HG03442 (cell line): ENCODE measurements at regions not wholly inside any gene's neighbourhood (a gene's known extent, or its start where the extent isn't known, plus 50 kb on each side); places are given as distances from the start of the nearest gene placed in this dataset.

Source experiments
- ATAC-seq: cut with Tn5 transposase; IDR thresholded peaks from one replicate; pipeline ENCODE4 v1.9.1; 2021; ENCODE audit warnings: mild to moderate bottlenecking, moderate library complexity; ENCODE audit not compliant: unreplicated experiment

DNA sequence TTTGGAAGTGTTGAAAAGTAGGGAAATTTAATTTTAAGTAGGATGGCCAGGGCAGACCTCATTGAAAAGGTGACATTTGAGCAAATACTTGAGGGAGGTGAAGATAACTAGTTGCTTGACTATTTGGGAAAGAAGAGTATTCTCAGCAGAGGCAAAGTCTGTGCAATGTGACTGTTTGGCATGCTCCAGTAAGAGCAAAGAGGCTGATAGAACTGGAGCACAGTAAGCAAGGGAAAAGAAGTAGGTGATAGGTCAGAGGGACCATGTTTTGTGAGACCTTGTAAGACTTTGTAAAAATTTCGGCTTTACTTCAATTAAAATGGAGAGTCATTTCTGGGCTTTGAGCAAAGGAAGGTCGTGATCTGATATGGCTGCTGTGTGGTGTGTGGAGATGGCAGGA, 335.8 kb downstream of the ZIC1 start:
- ATAC-seq, result no peak

- no peak for ATAC-seq
These were observed 346.1 kb downstream of the ZIC1 start for GRCh38 chr3:147755310-147755709.

GRCh38 chr3:147756476-147756875, 347.3 kb downstream of the ZIC1 start:
- ATAC-seq, result no peak

GRCh38 chr3:147757866-147758265, 348.7 kb downstream of the ZIC1 start:
- no peak for ATAC-seq

DNA sequence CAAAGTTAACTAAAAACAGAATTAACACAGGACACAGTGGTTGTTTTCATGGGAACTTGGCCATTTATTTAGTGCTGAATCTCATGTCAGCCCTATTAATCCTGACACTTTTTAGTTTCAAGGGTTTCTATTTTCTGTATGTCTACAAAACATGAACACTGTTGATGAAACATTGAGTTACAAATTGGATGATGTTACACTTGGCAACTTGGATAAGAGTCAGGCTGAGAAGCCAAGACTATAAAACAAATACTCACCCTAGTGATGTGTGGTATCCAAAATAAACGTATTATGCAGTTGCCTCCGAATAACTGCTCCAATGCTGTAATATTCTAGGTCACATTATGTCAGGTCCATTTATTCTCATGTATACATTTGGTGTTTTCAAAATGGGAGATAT, 349.6 kb downstream of the ZIC1 start:
- ATAC-seq, result no peak

DNA sequence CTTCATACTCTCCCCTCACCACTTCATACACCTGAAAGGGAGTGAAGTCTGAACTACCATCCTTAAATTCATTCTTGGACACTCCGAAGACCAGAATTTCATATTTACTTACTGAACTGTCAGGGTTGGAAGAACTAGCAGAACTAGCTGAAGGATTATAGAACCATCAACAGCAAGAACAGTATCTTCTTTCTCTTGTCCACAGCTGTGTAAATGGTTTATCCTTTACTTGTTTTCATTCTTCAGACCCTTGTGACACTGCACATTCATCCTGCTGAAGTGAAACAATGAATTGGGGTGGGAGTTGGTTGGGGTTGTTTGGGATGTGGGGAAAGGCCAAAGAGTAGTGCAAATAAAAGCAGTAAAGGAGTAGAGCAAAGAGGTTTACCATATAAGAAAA, 350.9 kb downstream of the ZIC1 start:
- ATAC-seq, result no peak

GRCh38 chr3:147760941-147761340, 351.8 kb downstream of the ZIC1 start:
- ATAC-seq, result no peak

- ATAC-seq, result no peak
These were observed 364.0 kb downstream of the ZIC1 start for GRCh38 chr3:147773116-147773630.

- no peak for ATAC-seq
These were observed 366.2 kb downstream of the ZIC1 start for GRCh38 chr3:147775411-147775810.

- no peak for ATAC-seq
These were observed 366.8 kb downstream of the ZIC1 start for GRCh38 chr3:147775816-147776530.

DNA sequence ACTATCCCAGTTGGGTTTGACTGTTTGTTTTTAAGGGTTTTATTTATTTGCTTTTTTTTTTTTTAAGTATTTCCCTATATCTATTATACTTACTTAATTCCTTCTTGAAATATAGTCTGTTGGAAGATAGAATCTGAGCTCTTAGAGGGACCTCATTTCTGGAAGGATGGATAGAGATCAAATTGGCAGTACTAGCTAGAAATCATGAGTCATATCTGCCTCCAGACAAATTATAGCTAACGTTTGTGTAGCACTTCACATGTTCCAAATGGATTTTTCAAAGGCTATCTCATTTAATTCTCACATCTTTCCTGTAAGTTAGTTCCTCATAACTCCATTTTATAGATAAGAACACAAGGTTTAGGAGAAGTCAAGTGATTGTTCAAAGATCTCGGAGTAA, 384.7 kb downstream of the ZIC1 start:
- ATAC-seq, result no peak

DNA sequence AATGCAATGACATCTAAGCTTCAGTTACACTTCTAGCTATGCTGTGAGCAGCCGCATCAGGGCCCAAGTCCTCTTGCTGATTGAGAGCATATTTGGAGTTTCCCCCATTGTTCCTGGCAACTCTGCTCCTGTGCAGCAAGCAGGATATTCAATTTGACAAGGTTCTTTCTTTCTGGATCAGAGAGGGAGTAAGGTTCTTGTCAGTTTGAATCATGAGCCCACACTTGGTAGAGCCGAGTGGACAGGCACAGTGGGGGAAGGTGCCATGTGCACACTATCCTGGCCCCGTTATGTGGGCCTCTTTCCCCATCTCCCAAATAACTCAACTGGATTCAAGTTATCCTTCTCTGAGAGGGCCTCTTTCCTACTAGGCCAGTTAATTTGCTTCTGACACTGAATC, 385.4 kb downstream of the ZIC1 start:
- no peak for ATAC-seq

DNA sequence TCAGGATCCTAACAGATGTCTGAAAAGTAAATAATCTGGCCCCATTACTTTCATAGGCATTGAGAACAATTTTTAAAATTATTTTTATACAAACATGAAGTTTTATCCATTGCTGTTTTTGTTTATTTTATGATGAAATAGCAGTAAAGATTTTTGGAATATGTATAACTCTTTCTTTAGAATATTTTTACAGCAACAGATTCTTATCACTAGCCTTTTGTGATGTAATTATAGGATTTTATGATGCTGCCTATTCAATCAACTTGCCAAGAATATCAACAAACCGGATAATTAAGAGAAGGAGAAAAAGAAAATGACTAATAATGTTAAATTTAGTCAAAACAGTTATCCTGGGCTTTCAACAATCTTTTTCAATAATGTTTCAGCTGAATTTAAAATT, 386.3 kb downstream of the ZIC1 start:
- no peak for ATAC-seq

DNA sequence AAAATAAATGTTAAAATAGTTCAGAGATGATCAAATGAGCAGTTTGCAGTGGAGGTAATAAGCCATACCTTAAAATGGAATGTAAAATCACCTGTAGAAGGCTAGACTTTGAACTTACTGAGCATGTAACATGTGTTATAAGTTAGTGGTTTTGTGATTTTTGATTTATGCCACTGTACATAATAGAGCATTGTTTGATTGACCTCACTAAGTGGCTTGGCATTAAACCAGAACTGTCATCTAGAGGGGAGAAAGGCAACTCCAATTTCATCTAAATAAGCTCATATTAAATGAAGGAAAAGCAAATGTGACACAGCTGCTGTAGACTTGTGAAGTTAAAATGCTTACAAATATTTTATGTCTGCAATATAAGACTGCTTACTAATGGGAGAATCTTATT, 387.9 kb downstream of the ZIC1 start:
- ATAC-seq, result no peak

DNA sequence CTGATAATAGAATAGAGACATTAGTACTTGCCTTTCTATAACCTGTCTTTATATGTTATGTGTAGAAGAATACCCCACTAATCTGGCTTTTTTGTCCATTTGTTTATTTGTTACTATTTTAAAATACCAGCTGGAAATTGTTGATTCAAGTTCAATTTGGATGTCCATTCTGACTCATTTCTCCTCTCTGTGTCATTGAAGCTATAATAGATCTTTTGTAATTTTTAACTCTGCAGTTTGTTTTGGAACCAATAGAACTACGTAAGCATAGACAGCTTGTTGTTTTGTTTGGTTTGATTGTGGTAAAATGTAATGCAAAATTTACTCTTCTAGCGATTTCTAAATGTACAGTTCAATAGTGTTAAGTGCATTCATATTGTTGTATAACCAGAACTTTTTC, 390.4 kb downstream of the ZIC1 start:
- ATAC-seq, result no peak

DNA sequence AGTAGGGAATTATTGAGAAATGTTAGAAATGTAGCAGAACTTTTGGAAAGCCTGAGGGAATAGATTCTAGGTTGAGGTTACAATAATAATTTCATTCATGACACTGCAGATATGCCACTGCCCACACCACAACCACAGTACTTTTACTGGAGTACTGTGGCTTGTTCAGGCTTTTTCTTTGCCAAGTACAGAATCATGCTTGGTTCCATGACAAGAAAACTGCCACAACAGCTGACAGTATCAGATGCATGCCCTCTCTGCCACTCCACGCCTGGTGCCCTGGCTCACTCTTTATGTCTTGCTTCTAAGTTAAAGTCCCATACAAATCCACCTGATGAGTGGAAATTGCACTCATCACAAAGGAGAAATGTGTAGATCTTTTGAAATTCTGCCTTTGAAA, 398.6 kb downstream of the ZIC1 start:
- no peak for ATAC-seq

DNA sequence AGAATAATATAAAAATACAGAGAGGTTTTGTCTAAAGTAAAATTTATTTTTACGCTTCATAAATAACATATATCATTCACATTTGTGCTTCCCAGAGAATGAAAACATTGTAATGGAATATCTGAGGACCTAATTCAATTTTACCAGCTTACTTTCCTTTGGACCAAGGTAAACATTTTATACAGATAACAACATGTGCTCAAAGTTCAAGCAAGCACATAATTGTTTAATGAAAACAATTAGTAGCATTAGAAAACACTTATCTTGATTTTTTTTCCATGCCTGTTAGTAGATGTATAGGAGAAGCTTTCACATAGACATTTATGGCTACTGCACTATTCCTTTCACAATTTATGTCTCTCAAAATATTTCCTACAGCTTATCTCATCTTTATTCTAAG, 400.0 kb downstream of the ZIC1 start:
- ATAC-seq, result no peak

GRCh38 chr3:147812186-147812911, 403.2 kb downstream of the ZIC1 start:
- ATAC-seq, result no peak

- ATAC-seq, result no peak
These were observed 404.1 kb downstream of the ZIC1 start for GRCh38 chr3:147813256-147813655.

DNA sequence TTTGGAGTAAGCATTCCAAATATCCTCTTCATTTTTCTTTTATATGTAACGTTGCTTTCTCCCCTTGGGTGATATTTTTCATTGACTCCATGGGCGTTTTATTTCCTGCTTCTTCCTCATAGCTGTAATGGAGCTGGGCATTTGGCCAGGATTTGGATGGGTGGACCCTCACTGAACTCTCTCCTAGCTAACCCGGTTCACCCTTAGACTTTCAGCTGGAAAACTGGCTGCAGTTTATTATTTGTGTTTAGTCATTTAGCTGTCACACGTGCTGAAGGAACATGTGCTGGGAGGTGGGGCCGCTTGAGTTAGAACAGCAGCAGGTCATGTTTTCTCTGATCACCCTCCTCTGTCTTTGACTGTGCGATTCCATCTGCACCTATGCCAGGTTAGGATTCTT, 407.6 kb downstream of the ZIC1 start:
- no peak for ATAC-seq

DNA sequence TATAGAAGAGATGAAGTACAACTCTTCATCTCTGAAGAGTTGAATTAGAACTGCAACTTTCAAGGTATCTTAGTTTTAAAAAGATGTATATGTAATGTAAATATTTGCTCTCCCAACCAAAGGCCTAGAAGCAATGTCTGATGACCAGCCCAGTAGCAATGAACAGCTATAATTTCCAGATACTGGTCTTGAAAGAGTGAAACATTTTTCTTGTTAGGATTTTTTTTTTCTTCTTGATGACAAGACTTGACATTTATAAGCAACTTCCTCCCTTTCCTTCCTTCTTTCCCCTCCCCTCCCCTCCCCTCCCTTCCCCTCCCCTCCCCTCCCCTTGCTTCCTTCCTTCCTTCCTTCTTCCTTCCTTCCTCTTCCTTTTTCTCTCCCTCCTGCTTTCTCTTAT, 423.4 kb downstream of the ZIC1 start:
- ATAC-seq, result no peak

- no peak for ATAC-seq
These were observed 427.2 kb downstream of the ZIC1 start for GRCh38 chr3:147836330-147836729.
